GOT3 (cell line): ENCODE measurements at regions not wholly inside any gene's neighbourhood (a gene's known extent, or its start where the extent isn't known, plus 50 kb on each side); places are given as distances from the start of the nearest gene placed in this dataset.
"Not testable (repeated sequence)": the region's sequence is repeated elsewhere in the genome, so short reads cannot be mapped to it uniquely, and the experiment has no call there.

Source experiments
- DNase-seq: peaks from one replicate; lab custom pipeline; 2025; ENCODE audit warnings: mixed read lengths; lab: John Stamatoyannopoulos, UW

GRCh38 chr2:192775459-192776262 lies 580.9 kb upstream of the TMEFF2 start:
- no peak for DNase-seq

GRCh38 chr2:192775011-192775410 lies 580.3 kb upstream of the TMEFF2 start:
- no peak for DNase-seq

- DNase-seq, result no peak
Observed at GRCh38 chr2:192773044-192773443, 578.3 kb upstream of the TMEFF2 start.

- DNase-seq, result no peak
Observed at GRCh38 chr2:192749611-192750200, 555.0 kb upstream of the TMEFF2 start.

GRCh38 chr2:192741889-192742288 lies 547.2 kb upstream of the TMEFF2 start:
- no peak for DNase-seq

GRCh38 chr2:192735447-192735846 lies 540.7 kb upstream of the TMEFF2 start:
- no peak for DNase-seq

- DNase-seq, result no peak
Observed at GRCh38 chr2:192729369-192729768, 534.6 kb upstream of the TMEFF2 start.

GRCh38 chr2:192725991-192726390 lies 531.3 kb upstream of the TMEFF2 start:
- DNase-seq, result no peak

- no peak for DNase-seq
Observed at GRCh38 chr2:192719629-192720028, 524.9 kb upstream of the TMEFF2 start.

- DNase-seq, result no peak
Observed at GRCh38 chr2:192718340-192718739, 523.6 kb upstream of the TMEFF2 start.

GRCh38 chr2:192700934-192701333 lies 506.2 kb upstream of the TMEFF2 start:
- DNase-seq, result no peak

GRCh38 chr2:192697880-192698279 lies 503.1 kb upstream of the TMEFF2 start:
- DNase-seq, result no peak

- no peak for DNase-seq
Observed at GRCh38 chr2:192696857-192697256, 502.1 kb upstream of the TMEFF2 start.

GRCh38 chr2:192687015-192687414 lies 492.3 kb upstream of the TMEFF2 start:
- no peak for DNase-seq

GRCh38 chr2:192682511-192682910 lies 487.8 kb upstream of the TMEFF2 start:
- DNase-seq, result not testable (repeated sequence)

- DNase-seq, result no peak
Observed at GRCh38 chr2:192675681-192676080, 480.9 kb upstream of the TMEFF2 start.

- no peak for DNase-seq
Observed at GRCh38 chr2:192669505-192670091, 474.9 kb upstream of the TMEFF2 start.

GRCh38 chr2:192660555-192660954 lies 465.8 kb upstream of the TMEFF2 start:
- not testable (repeated sequence) for DNase-seq

- no peak for DNase-seq
Observed at GRCh38 chr2:192657362-192657761, 462.6 kb upstream of the TMEFF2 start.

GRCh38 chr2:192655916-192656315 lies 461.2 kb upstream of the TMEFF2 start:
- DNase-seq, result no peak

GRCh38 chr2:192645811-192646598 lies 451.3 kb upstream of the TMEFF2 start:
- DNase-seq, result no peak

GRCh38 chr2:192634557-192634956 lies 439.8 kb upstream of the TMEFF2 start:
- DNase-seq, result no peak
